Coronary artery (tissue), 2 donors: ENCODE measurements at regions not wholly inside any gene's neighbourhood (a gene's known extent, or its start where the extent isn't known, plus 50 kb on each side); places are given as distances from the start of the nearest gene placed in this dataset.

Experiments
- DNase-seq: peaks from one replicate; pipeline ENCODE4 v3.0.0-alpha.2; 2017; ENCODE audit warnings: low spot score
- H3K27ac ChIP-seq, 2 donors: fragments of 200-600 bp; sonication (generic); one replicate each; pipeline ENCODE4 v1.5.1; 2016 to 2019
- H3K4me3 ChIP-seq: fragments of 200-600 bp; sonication (generic); 2 replicates; pipeline ENCODE4 v1.5.1; 2016; ENCODE audit warnings: mild to moderate bottlenecking, moderate library complexity
- TF ChIP-seq, protein P1 (sequence below): fragments of 200-600 bp; sonication (generic); IDR thresholded peaks from one replicate; pipeline ENCODE4 v1.5.1; 2019; ENCODE audit warnings: antibody characterized with exemption

- H3K4me3 ChIP-seq = no peak overlapping the region
- no peak overlapping the region for H3K27ac ChIP-seq
- TF ChIP-seq, protein P1, sequence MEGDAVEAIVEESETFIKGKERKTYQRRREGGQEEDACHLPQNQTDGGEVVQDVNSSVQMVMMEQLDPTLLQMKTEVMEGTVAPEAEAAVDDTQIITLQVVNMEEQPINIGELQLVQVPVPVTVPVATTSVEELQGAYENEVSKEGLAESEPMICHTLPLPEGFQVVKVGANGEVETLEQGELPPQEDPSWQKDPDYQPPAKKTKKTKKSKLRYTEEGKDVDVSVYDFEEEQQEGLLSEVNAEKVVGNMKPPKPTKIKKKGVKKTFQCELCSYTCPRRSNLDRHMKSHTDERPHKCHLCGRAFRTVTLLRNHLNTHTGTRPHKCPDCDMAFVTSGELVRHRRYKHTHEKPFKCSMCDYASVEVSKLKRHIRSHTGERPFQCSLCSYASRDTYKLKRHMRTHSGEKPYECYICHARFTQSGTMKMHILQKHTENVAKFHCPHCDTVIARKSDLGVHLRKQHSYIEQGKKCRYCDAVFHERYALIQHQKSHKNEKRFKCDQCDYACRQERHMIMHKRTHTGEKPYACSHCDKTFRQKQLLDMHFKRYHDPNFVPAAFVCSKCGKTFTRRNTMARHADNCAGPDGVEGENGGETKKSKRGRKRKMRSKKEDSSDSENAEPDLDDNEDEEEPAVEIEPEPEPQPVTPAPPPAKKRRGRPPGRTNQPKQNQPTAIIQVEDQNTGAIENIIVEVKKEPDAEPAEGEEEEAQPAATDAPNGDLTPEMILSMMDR = no peak
- DNase-seq = no peak
These were observed 220.7 kb upstream of the RSPO3 start for GRCh38 chr6:126897758-126898157.

DNA sequence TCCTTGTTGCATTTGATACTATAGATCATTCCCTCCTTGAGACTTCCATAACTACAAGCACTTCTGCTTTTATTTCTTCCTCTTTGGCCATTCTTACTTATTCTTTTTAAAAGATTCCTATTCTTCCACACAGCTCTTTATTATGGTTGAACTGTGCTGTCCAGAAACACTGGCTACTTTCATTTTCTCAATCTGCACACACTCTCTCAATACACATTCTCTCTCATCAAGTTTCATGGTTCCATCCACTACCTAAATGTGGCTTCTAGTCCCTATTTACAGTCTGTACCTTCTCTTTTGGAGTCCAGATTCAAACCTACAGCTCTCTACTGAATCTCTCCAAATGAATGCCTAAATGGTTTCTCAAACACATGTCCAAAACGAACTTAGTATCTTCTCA is 214.3 kb upstream of the RSPO3 start:
- no peak for DNase-seq
- TF ChIP-seq, protein P1 = no peak

DNA sequence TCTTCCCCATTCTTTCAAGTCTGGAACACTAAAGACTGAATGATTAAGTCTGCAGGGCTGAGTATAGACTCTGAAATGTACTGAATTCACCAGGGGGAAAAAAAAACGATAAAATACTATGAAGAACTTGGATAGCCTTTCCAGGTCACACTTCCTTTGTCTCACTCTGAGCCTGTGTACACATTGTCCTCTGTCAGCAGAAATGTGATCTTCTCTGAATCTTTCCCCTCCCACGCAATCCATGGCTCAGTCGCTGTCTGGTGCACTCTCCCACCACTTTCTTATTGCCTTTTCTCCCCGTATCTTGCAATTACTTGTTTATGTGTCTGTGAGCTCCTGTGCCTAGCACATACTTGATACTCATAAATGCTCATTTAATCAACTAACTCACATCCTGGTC is 212.6 kb upstream of the RSPO3 start:
- TF ChIP-seq, protein P1 = no peak
- DNase-seq = no peak
- H3K4me3 ChIP-seq = no peak overlapping the region
- H3K27ac ChIP-seq = no peak overlapping the region

More for the DNA sequence above, 214.3 kb upstream of the RSPO3 start:
- H3K27ac ChIP-seq = no peak overlapping the region
- H3K4me3 ChIP-seq = no peak overlapping the region

DNA sequence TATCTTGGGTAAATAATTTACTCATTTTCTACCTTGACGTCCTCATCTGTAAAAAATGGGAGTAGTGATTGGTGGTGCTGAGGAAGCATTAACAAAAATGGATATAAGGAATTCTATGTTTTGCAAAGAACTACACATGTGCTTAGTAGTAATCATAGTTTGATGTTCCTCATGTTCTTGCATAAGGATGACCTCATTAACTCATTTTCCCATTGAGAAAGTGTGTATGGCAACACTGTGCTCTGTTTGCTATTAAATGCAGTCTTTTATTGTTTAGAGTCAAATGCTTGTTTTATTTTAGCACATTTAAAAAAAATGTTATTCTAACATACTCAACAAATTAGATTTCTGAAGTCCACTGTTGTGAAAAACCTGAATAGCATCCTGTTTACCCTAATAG is 211.2 kb upstream of the RSPO3 start:
- Histone ChIP-seq H3K27ac (no peak overlapping the region), H3K4me3 (no peak overlapping the region)
- DNase-seq = no peak
- TF ChIP-seq, protein P1 = no peak

DNA sequence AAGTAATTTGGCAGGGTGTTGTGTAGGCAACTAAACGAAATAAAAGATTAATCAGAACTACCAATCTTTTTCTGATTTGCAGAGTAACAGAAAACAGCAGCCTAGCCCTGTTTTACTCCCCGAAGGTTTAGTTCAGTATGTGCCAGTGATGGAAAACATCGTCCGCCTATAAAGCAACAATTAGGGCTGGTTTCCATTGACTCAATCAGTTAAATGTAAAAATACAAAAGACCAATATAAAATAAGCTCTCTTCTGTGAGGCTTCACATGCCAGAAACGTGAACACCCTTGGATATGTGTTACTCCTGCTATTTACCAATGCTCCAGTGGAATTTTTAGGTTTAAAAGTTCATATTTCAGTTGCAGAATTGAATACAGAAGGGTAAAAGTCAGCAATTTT is 210.5 kb upstream of the RSPO3 start:
- TF ChIP-seq, protein P1 = no peak
- H3K4me3 ChIP-seq = no peak overlapping the region
- no peak overlapping the region for H3K27ac ChIP-seq
- no peak for DNase-seq

- TF ChIP-seq, protein P1 = no peak
- DNase-seq = no peak
These were observed 209.0 kb upstream of the RSPO3 start for GRCh38 chr6:126909493-126909892.

DNA sequence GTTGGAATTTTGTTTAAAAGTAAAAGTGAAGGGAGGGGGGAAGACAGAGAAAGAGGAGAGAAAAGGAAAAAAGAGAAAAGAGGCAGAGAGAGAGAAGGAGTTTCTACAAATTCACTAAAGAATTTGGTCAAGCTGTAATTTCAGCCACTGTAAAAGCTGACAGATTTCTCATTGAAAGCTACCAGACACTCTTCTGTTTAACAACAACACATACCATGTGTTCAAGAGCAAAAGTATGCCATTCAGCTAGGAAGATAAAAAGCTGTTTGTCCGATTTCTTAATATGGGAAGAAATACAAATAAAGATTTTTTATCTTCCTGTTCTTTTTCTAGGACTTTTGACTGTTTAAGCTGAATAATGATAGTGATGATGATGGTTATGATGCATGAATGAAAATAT is 204.8 kb upstream of the RSPO3 start:
- H3K4me3 ChIP-seq = no peak overlapping the region
- TF ChIP-seq, protein P1 = no peak
- H3K27ac ChIP-seq = no peak overlapping the region
- no peak for DNase-seq

More at GRCh38 chr6:126909493-126909892, 209.0 kb upstream of the RSPO3 start:
- H3K27ac ChIP-seq = no peak overlapping the region
- no peak overlapping the region for H3K4me3 ChIP-seq
